Naive thymus-derived CD4-positive, alpha-beta T cell (primary cell): ENCODE measurements at regions not wholly inside any gene's neighbourhood (a gene's known extent, or its start where the extent isn't known, plus 50 kb on each side); places are given as distances from the start of the nearest gene placed in this dataset.

Experiments
- ATAC-seq: fragments of 150-1000 bp; cut with Tn5 transposase; 2 replicates; pipeline ENCODE4 v1.10.0; 2021; ENCODE audit warnings: mild to moderate bottlenecking, moderate library complexity
- CTCF ChIA-PET: fragments of 350-600 bp; sonication (Branson Sonifier 250); formaldehyde crosslinking; loops from one replicate; lab custom pipeline; 2021; ENCODE audit warnings: antibody characterized with exemption; lab: Charles Lee
- POLR2A ChIA-PET: fragments of 350-600 bp; sonication (Branson Sonifier 250); formaldehyde crosslinking; loops from one replicate; lab custom pipeline; 2021; ENCODE audit warnings: antibody characterized with exemption, inconsistent platforms; lab: Charles Lee
- DNase-seq, 9 donors: peaks; one replicate each; pipeline versions ENCODE4 v3.0.0 to v3.0.0-alpha.2; 2020 to 2022; ENCODE audit warnings: mixed read lengths in 1 of 9
- H3K27ac ChIP-seq: one replicate; pipeline ENCODE4 v1.7.0; 2013; ENCODE audit warnings: mild to moderate bottlenecking, low read depth, low read length, moderate library complexity
- H3K27me3 ChIP-seq, 2 donors: one replicate each; pipeline ENCODE4 v1.7.0; 2013; ENCODE audit warnings: low read length in 2 of 2, mild to moderate bottlenecking in 2 of 2, moderate library complexity in 2 of 2; ENCODE audit not compliant: control insufficient read depth in 2 of 2, insufficient read depth in 2 of 2
- H3K36me3 ChIP-seq, 3 experiments: 1 replicate in 2 of 3; 2 replicates in 1 of 3; pipeline ENCODE4 v1.7.0; 2013; ENCODE audit warnings: low read length in 3 of 3, mild to moderate bottlenecking in 3 of 3, moderate library complexity in 1 of 3; ENCODE audit not compliant: insufficient read depth in 3 of 3, control insufficient read depth in 2 of 3
- H3K4me1 ChIP-seq, 2 donors: one replicate each; pipeline ENCODE4 v1.7.0; 2013; ENCODE audit warnings: low read length in 2 of 2, mild to moderate bottlenecking in 2 of 2, moderate library complexity in 1 of 2; ENCODE audit not compliant: control insufficient read depth in 2 of 2, insufficient read depth in 2 of 2
- H3K4me3 ChIP-seq: 2 replicates; pipeline ENCODE4 v1.7.0; 2013; ENCODE audit warnings: mild to moderate bottlenecking, low read length
- H3K9me3 ChIP-seq, 3 experiments: 1 replicate in 2 of 3; 2 replicates in 1 of 3; pipeline ENCODE4 v1.7.0; 2013; ENCODE audit warnings: low read length in 3 of 3; ENCODE audit not compliant: control insufficient read depth in 2 of 3
- H3K27ac Mint-ChIP-seq, 9 donors: one replicate each; pipeline ENCODE4 v1.8.0; 2020 to 2022; ENCODE audit warnings: mixed read lengths in 9 of 9, mild to moderate bottlenecking in 8 of 9, moderate library complexity in 5 of 9, inconsistent platforms in 2 of 9
- H3K27me3 Mint-ChIP-seq, 5 donors: one replicate each; pipeline ENCODE4 v1.8.0; 2021 to 2022; ENCODE audit warnings: mixed read lengths in 5 of 5, mild to moderate bottlenecking in 1 of 5
- H3K36me3 Mint-ChIP-seq, 5 donors: one replicate each; pipeline ENCODE4 v1.8.0; 2020 to 2022; ENCODE audit warnings: mixed read lengths in 5 of 5, mild to moderate bottlenecking in 3 of 5, inconsistent platforms in 1 of 5
- H3K4me1 Mint-ChIP-seq, 7 donors: one replicate each; pipeline ENCODE4 v1.8.0; 2020 to 2022; ENCODE audit warnings: mixed read lengths in 7 of 7, mild to moderate bottlenecking in 3 of 7, inconsistent platforms in 1 of 7
- H3K4me3 Mint-ChIP-seq, 10 donors: one replicate each; pipeline ENCODE4 v1.8.0; 2020 to 2022; ENCODE audit warnings: mild to moderate bottlenecking in 10 of 10, mixed read lengths in 10 of 10, moderate library complexity in 6 of 10, inconsistent platforms in 2 of 10
- H3K9me3 Mint-ChIP-seq, 11 donors: one replicate each; pipeline ENCODE4 v1.8.0; 2020 to 2022; ENCODE audit warnings: mixed read lengths in 11 of 11, mild to moderate bottlenecking in 4 of 11, inconsistent platforms in 1 of 11, moderate library complexity in 1 of 11
- intact Hi-C, 2 donors: fragments of 100-400 bp; cut with micrococcal nuclease; formaldehyde crosslinking; loops; one replicate each; pipeline ENCODE4 v1.15.1; 2023

DNA sequence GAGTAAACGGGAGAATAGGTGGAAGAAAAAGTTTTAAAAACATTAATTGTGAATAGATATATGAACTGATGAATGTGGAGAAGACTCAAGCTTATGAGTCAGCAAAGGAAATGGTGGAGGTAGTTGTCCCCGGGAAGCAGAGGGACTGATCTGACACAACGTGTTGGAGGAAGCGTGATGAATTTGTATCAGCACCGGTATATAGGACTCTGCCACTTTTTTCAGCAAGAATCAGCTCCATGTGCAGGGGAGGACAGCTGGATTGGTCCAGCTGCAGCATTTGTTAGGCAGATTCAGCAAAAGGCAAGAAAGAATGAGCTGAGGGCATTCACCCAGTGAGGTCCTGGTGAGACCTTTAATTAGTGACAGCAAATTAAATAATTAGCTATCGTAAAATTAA, 276.0 kb downstream of the TENT4A start:
- POLR2A ChIA-PET: no interaction called here
- H3K27ac Mint-ChIP-seq: no peak overlapping the region
- Histone ChIP-seq H3K27ac (no peak overlapping the region), H3K36me3 (no peaks in the 10 kb centered on the region), H3K27me3 (no peaks in the 10 kb centered on the region), H3K9me3 (no peaks in the 10 kb centered on the region), H3K4me3 (no peak overlapping the region), H3K4me1 (no peaks in the 10 kb centered on the region)
- no peak overlapping the region for H3K4me3 Mint-ChIP-seq
- peaks cover 0 to 9% (median 0%) of the 10 kb centered on the region in 11 donors for H3K9me3 Mint-ChIP-seq
- intact Hi-C loops: no loop called here
- CTCF ChIA-PET: no interaction called here
- no peak for DNase-seq
- H3K36me3 Mint-ChIP-seq: no peaks in the 10 kb centered on the region
- peaks cover 0 to 10% (median 9%) of the 10 kb centered on the region in 5 donors for H3K27me3 Mint-ChIP-seq
- no peak for ATAC-seq
- no peaks in the 10 kb centered on the region for H3K4me1 Mint-ChIP-seq

- H3K4me3 Mint-ChIP-seq: no peak overlapping the region
- Histone ChIP-seq H3K27ac (no peak overlapping the region), H3K36me3 (no peaks in the 10 kb centered on the region), H3K4me3 (no peak overlapping the region), H3K4me1 (no peaks in the 10 kb centered on the region), H3K27me3 (no peaks in the 10 kb centered on the region), H3K9me3 (no peaks in the 10 kb centered on the region)
- no peak overlapping the region for H3K27ac Mint-ChIP-seq
- no peaks in the 10 kb centered on the region for H3K4me1 Mint-ChIP-seq
- peaks cover 0 to 14% (median 5%) of the 10 kb centered on the region in 11 donors for H3K9me3 Mint-ChIP-seq
- ATAC-seq (no peak), DNase-seq (no peak)
- ChIA-PET CTCF (no interaction called here), POLR2A (no interaction called here)
- H3K36me3 Mint-ChIP-seq: no peaks in the 10 kb centered on the region
- peaks cover 2 to 17% (median 10%) of the 10 kb centered on the region in 5 donors for H3K27me3 Mint-ChIP-seq
- intact Hi-C loops: no loop called here
Observed at GRCh38 chr5:6994097-6994496, 280.9 kb downstream of the TENT4A start.

GRCh38 chr5:6995115-6995514, 281.9 kb downstream of the TENT4A start:
- no peak overlapping the region for H3K27ac ChIP-seq
- Mint-ChIP-seq H3K27me3 (peaks cover 2 to 17% (median 16%) of the 10 kb centered on the region in 5 donors), H3K27ac (no peak overlapping the region), H3K4me1 (no peaks in the 10 kb centered on the region), H3K36me3 (no peaks in the 10 kb centered on the region), H3K9me3 (peaks cover 2 to 15% (median 5%) of the 10 kb centered on the region in 11 donors), H3K4me3 (no peak overlapping the region)
- no peaks in the 10 kb centered on the region for H3K36me3 ChIP-seq
- ChIA-PET CTCF (no interaction called here), POLR2A (no interaction called here)
- no peak for ATAC-seq
- H3K4me1 ChIP-seq: no peaks in the 10 kb centered on the region
- no peaks in the 10 kb centered on the region for H3K27me3 ChIP-seq
- DNase-seq: no peak
- intact Hi-C loops: no loop called here
- H3K4me3 ChIP-seq: no peak overlapping the region
- no peaks in the 10 kb centered on the region for H3K9me3 ChIP-seq

GRCh38 chr5:7000310-7000709, 287.1 kb downstream of the TENT4A start:
- Mint-ChIP-seq H3K27ac (no peak overlapping the region), H3K4me1 (no peaks in the 10 kb centered on the region), H3K36me3 (no peaks in the 10 kb centered on the region), H3K4me3 (no peak overlapping the region), H3K9me3 (peaks cover 0 to 20% (median 7%) of the 10 kb centered on the region in 11 donors), H3K27me3 (peaks cover 0 to 11% (median 6%) of the 10 kb centered on the region in 5 donors)
- H3K27ac ChIP-seq: no peak overlapping the region
- H3K4me1 ChIP-seq: no peaks in the 10 kb centered on the region
- no peaks in the 10 kb centered on the region for H3K27me3 ChIP-seq
- H3K4me3 ChIP-seq: no peak overlapping the region
- DNase-seq: no peak
- POLR2A ChIA-PET: no interaction called here
- ATAC-seq: no peak
- intact Hi-C loops: no loop called here
- CTCF ChIA-PET: no interaction called here
- H3K36me3 ChIP-seq: no peaks in the 10 kb centered on the region
- no peaks in the 10 kb centered on the region for H3K9me3 ChIP-seq

DNA sequence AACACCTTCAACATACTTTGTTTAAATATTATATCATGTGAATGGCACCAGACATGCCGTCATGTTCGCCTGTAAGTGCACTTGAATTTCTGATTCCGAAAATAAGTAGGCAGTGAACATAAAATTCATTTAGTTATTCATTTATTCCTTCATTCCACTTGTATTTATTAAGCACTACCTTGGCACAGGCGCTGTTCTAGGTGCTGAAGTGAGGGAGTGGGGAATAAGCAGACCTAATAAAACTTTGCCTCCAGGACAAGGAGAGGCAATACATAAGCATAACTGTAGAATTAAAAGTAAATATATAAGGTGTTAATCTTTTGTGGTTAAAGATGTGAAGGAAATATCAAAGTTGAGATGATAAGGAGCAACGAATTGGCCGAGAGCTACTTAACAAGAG, 297.4 kb downstream of the TENT4A start:
- H3K27ac Mint-ChIP-seq: no peak overlapping the region
- H3K4me3 Mint-ChIP-seq: no peak overlapping the region
- H3K36me3 ChIP-seq: no peaks in the 10 kb centered on the region
- H3K9me3 ChIP-seq: no peaks in the 10 kb centered on the region
- peaks cover 0 to 10% (median 2%) of the 10 kb centered on the region in 11 donors for H3K9me3 Mint-ChIP-seq
- peaks cover 0 to 19% (median 10%) of the 10 kb centered on the region in 5 donors for H3K27me3 Mint-ChIP-seq
- H3K36me3 Mint-ChIP-seq: no peaks in the 10 kb centered on the region
- no peak overlapping the region for H3K4me3 ChIP-seq
- ChIA-PET CTCF (no interaction called here), POLR2A (no interaction called here)
- H3K4me1 ChIP-seq: no peaks in the 10 kb centered on the region
- H3K4me1 Mint-ChIP-seq: no peaks in the 10 kb centered on the region
- intact Hi-C loops: no loop called here
- H3K27me3 ChIP-seq: no peaks in the 10 kb centered on the region
- H3K27ac ChIP-seq: no peak overlapping the region
- DNase-seq: no peak
- ATAC-seq: no peak

GRCh38 chr5:7012057-7012456, 298.8 kb downstream of the TENT4A start:
- Mint-ChIP-seq H3K27me3 (peaks cover 0 to 21% (median 10%) of the 10 kb centered on the region in 5 donors), H3K9me3 (peaks cover 0 to 10% (median 2%) of the 10 kb centered on the region in 11 donors), H3K36me3 (no peaks in the 10 kb centered on the region), H3K4me3 (no peak overlapping the region), H3K4me1 (no peaks in the 10 kb centered on the region), H3K27ac (no peak overlapping the region)
- no peak overlapping the region for H3K27ac ChIP-seq
- H3K36me3 ChIP-seq: no peaks in the 10 kb centered on the region
- H3K9me3 ChIP-seq: no peaks in the 10 kb centered on the region
- H3K27me3 ChIP-seq: no peaks in the 10 kb centered on the region
- intact Hi-C loops: no loop called here
- no peak overlapping the region for H3K4me3 ChIP-seq
- ChIA-PET POLR2A (no interaction called here), CTCF (no interaction called here)
- ATAC-seq (no peak), DNase-seq (no peak)
- no peaks in the 10 kb centered on the region for H3K4me1 ChIP-seq

GRCh38 chr5:7014611-7015010, 301.4 kb downstream of the TENT4A start:
- H3K36me3 Mint-ChIP-seq: no peaks in the 10 kb centered on the region
- H3K36me3 ChIP-seq: no peaks in the 10 kb centered on the region
- H3K27me3 Mint-ChIP-seq: peaks cover 0 to 10% (median 6%) of the 10 kb centered on the region in 5 donors
- no peak overlapping the region for H3K4me3 ChIP-seq
- H3K9me3 Mint-ChIP-seq: peaks cover 0 to 11% (median 2%) of the 10 kb centered on the region in 11 donors
- ChIA-PET CTCF (no interaction called here), POLR2A (no interaction called here)
- DNase-seq: no peak
- H3K4me1 Mint-ChIP-seq: no peaks in the 10 kb centered on the region
- no peak overlapping the region for H3K27ac ChIP-seq
- no peaks in the 10 kb centered on the region for H3K27me3 ChIP-seq
- no peaks in the 10 kb centered on the region for H3K4me1 ChIP-seq
- intact Hi-C loops: no loop called here
- peaks cover 0 to 5% (median 0%) of the 10 kb centered on the region in 3 experiments for H3K9me3 ChIP-seq
- no peak overlapping the region for H3K4me3 Mint-ChIP-seq
- no peak overlapping the region for H3K27ac Mint-ChIP-seq
- ATAC-seq: no peak
